GM23338 (cell line): ENCODE measurements at regions not wholly inside any gene's neighbourhood (a gene's known extent, or its start where the extent isn't known, plus 50 kb on each side); places are given as distances from the start of the nearest gene placed in this dataset.

Experiments used
- ATAC-seq: fragments of 200-7000 bp; cut with Tn5 transposase; 3 replicates; pipeline ENCODE4 v1.9.1; 2020
- DNase-seq: peaks from one replicate; pipeline ENCODE4 v3.0.0-alpha.2; 2015; ENCODE audit warnings: low spot score
- H2AFZ ChIP-seq: fragments of 200-600 bp; sonication (generic); 2 replicates; pipeline ENCODE4 v1.8.0; 2016; ENCODE audit warnings: antibody characterized with exemption, mild to moderate bottlenecking, moderate library complexity
- H3F3A ChIP-seq: fragments of 200-600 bp; sonication (generic); replicated peaks from 2 replicates; pipeline ENCODE4 v1.8.0; 2017; ENCODE audit warnings: antibody characterized with exemption, mixed run types, low read depth
- H3K27ac ChIP-seq: fragments of 200-600 bp; sonication (generic); 2 replicates; pipeline ENCODE4 v1.6.1; 2016; ENCODE audit warnings: low read depth
- H3K27me3 ChIP-seq: fragments of 200-600 bp; sonication (generic); 2 replicates; pipeline ENCODE4 v1.8.0; 2016; ENCODE audit warnings: mild to moderate bottlenecking, mixed run types, moderate library complexity; ENCODE audit not compliant: insufficient read depth
- H3K36me3 ChIP-seq: fragments of 200-600 bp; sonication (generic); 2 replicates; pipeline ENCODE4 v1.8.0; 2016; ENCODE audit warnings: mild to moderate bottlenecking; ENCODE audit not compliant: insufficient read depth
- H3K4me1 ChIP-seq: fragments of 200-600 bp; sonication (generic); 2 replicates; pipeline ENCODE4 v1.8.0; 2016; ENCODE audit warnings: mild to moderate bottlenecking, moderate library complexity; ENCODE audit not compliant: insufficient read depth
- H3K4me2 ChIP-seq: fragments of 200-600 bp; sonication (generic); 2 replicates; pipeline ENCODE4 v1.7.1; 2017; ENCODE audit warnings: mixed run types
- H3K4me3 ChIP-seq: fragments of 200-600 bp; sonication (generic); 2 replicates; pipeline ENCODE4 v1.6.1; 2016; ENCODE audit warnings: mixed run types
- H3K79me2 ChIP-seq: fragments of 200-600 bp; sonication (generic); replicated peaks from 2 replicates; pipeline ENCODE4 v1.8.0; 2017; ENCODE audit warnings: mild to moderate bottlenecking; ENCODE audit not compliant: insufficient read depth
- H3K9me2 ChIP-seq: fragments of 200-600 bp; sonication (generic); 2 replicates; pipeline ENCODE4 v1.8.0; 2017; ENCODE audit not compliant: insufficient read depth
- H4K20me1 ChIP-seq: fragments of 200-600 bp; sonication (generic); replicated peaks from 2 replicates; pipeline ENCODE4 v1.8.0; 2017; ENCODE audit warnings: mild to moderate bottlenecking; ENCODE audit not compliant: insufficient read depth
- H3K27ac Mint-ChIP-seq: 2 replicates; pipeline ENCODE4 v1.8.0; 2020; ENCODE audit warnings: inconsistent platforms, mild to moderate bottlenecking, moderate library complexity, mixed read lengths
- H3K27me3 Mint-ChIP-seq: 3 replicates; pipeline ENCODE4 v1.8.0; 2022; ENCODE audit warnings: low read depth, mild to moderate bottlenecking, moderate library complexity, mixed read lengths, inconsistent platforms; ENCODE audit not compliant: insufficient read depth, poor library complexity
- H3K36me3 Mint-ChIP-seq: 3 replicates; pipeline ENCODE4 v1.8.0; 2021; ENCODE audit warnings: low read depth, mild to moderate bottlenecking, inconsistent platforms, moderate library complexity, mixed read lengths
- H3K4me1 Mint-ChIP-seq: 3 replicates; pipeline ENCODE4 v1.8.0; 2020; ENCODE audit warnings: mild to moderate bottlenecking, inconsistent platforms, mixed read lengths
- H3K4me3 Mint-ChIP-seq: 3 replicates; pipeline ENCODE4 v1.8.0; 2021; ENCODE audit warnings: moderate library complexity, mild to moderate bottlenecking, inconsistent platforms, mixed read lengths
- H3K9me3 Mint-ChIP-seq: 3 replicates; pipeline ENCODE4 v1.8.0; 2020; ENCODE audit warnings: moderate library complexity, mild to moderate bottlenecking, inconsistent platforms, mixed read lengths
- CREB1 ChIP-seq: fragments of 250-450 bp; sonication (Bioruptor Pico); IDR thresholded peaks from 2 replicates; pipeline ENCODE4 v1.5.0; 2020; ENCODE audit warnings: low read depth, mild to moderate bottlenecking, moderate library complexity
- EZH2 ChIP-seq: fragments of 200-600 bp; sonication (generic); IDR thresholded peaks from one replicate; pipeline ENCODE4 v1.8.0; 2017; ENCODE audit warnings: antibody characterized with exemption, mild to moderate bottlenecking, low read depth; ENCODE audit not compliant: unreplicated experiment
- EZH2phosphoT487 ChIP-seq: fragments of 200-600 bp; sonication (generic); IDR thresholded peaks from one replicate; pipeline ENCODE4 v1.8.1; 2018; ENCODE audit warnings: antibody characterized with exemption; ENCODE audit not compliant: unreplicated experiment
- JUNB ChIP-seq: IDR thresholded peaks from one replicate; pipeline ENCODE4 v1.6.1; 2016; ENCODE audit warnings: antibody characterized with exemption; ENCODE audit not compliant: unreplicated experiment
- NANOG ChIP-seq: IDR thresholded peaks from 2 replicates; pipeline ENCODE4 v1.6.1; 2016; ENCODE audit warnings: antibody characterized with exemption, borderline replicate concordance
- POLR2AphosphoS5 ChIP-seq: IDR thresholded peaks from 2 replicates; pipeline ENCODE4 v1.6.1; 2016; ENCODE audit warnings: antibody characterized with exemption, low read depth
- ZNF114 ChIP-seq: fragments of 250-450 bp; sonication (Bioruptor Pico); IDR thresholded peaks from 2 replicates; pipeline ENCODE4 v1.5.0; 2020; ENCODE audit warnings: mild to moderate bottlenecking, moderate library complexity
- TF ChIP-seq, protein P1 (sequence below): IDR thresholded peaks from 2 replicates; pipeline ENCODE4 v1.6.1; 2016; ENCODE audit warnings: antibody characterized with exemption
- TF ChIP-seq, protein P2 (sequence below), 2 experiments: fragments of 200-600 bp in 1 of 2; sonication (generic) in 1 of 2; conservative IDR thresholded peaks; 2 replicates each; pipeline versions ENCODE4 v1.5.1 to v1.6.1; 2016 to 2017; ENCODE audit warnings: antibody characterized with exemption in 2 of 2, low read depth in 2 of 2, mild to moderate bottlenecking in 2 of 2, moderate library complexity in 1 of 2
- TF ChIP-seq, protein P3 (sequence below): IDR thresholded peaks from one replicate; pipeline ENCODE4 v1.6.1; 2018; ENCODE audit warnings: antibody characterized with exemption; ENCODE audit not compliant: unreplicated experiment
- TF ChIP-seq, protein P4 (sequence below): fragments of 250-450 bp; sonication (Bioruptor Pico); IDR thresholded peaks from 2 replicates; pipeline ENCODE4 v1.5.0; 2020; ENCODE audit warnings: mild to moderate bottlenecking, moderate library complexity

DNA sequence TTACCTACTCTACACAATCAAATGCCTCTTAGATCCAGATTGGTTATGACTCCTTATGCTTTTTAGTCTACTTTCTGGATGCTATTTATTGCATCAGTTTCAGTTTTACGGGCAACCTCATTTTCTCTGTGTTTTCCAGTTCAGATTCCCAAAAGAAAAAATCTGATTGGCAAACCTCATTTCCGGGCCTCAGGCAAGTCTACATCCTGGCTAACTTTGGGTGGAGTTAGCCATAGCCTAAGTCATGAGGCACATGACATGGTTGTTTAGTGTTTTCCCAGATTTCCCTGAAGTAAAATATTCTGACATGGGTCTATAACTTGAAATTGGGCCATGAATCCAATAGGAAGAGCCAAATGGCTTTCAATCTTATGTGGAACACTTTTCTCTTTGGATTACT is 339.7 kb downstream of the NUAK1 start:
- H3K27me3 ChIP-seq = no peaks in the 10 kb centered on the region
- no peak overlapping the region for H2AFZ ChIP-seq
- Mint-ChIP-seq H3K9me3 (no peaks in the 10 kb centered on the region), H3K36me3 (no peaks in the 10 kb centered on the region), H3K27me3 (no peaks in the 10 kb centered on the region), H3K4me3 (no peak overlapping the region), H3K4me1 (no peaks in the 10 kb centered on the region), H3K27ac (no peak overlapping the region)
- no peaks in the 10 kb centered on the region for H3K79me2 ChIP-seq
- H4K20me1 ChIP-seq = no peaks in the 10 kb centered on the region
- TF ChIP-seq EZH2phosphoT487 (no peak), EZH2 (no peak), CREB1 (CRISPR knock-in tag) (no peak), JUNB (no peak), POLR2AphosphoS5 (no peak), NANOG (no peak), ZNF114 (no peak)
- TF ChIP-seq, protein P1, sequence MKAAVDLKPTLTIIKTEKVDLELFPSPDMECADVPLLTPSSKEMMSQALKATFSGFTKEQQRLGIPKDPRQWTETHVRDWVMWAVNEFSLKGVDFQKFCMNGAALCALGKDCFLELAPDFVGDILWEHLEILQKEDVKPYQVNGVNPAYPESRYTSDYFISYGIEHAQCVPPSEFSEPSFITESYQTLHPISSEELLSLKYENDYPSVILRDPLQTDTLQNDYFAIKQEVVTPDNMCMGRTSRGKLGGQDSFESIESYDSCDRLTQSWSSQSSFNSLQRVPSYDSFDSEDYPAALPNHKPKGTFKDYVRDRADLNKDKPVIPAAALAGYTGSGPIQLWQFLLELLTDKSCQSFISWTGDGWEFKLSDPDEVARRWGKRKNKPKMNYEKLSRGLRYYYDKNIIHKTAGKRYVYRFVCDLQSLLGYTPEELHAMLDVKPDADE = no peak
- TF ChIP-seq, protein P2, sequence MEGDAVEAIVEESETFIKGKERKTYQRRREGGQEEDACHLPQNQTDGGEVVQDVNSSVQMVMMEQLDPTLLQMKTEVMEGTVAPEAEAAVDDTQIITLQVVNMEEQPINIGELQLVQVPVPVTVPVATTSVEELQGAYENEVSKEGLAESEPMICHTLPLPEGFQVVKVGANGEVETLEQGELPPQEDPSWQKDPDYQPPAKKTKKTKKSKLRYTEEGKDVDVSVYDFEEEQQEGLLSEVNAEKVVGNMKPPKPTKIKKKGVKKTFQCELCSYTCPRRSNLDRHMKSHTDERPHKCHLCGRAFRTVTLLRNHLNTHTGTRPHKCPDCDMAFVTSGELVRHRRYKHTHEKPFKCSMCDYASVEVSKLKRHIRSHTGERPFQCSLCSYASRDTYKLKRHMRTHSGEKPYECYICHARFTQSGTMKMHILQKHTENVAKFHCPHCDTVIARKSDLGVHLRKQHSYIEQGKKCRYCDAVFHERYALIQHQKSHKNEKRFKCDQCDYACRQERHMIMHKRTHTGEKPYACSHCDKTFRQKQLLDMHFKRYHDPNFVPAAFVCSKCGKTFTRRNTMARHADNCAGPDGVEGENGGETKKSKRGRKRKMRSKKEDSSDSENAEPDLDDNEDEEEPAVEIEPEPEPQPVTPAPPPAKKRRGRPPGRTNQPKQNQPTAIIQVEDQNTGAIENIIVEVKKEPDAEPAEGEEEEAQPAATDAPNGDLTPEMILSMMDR (conservative IDR thresholded peaks at IDR 0.05; ENCODE audit: low read depth in 2 of 2) = no peak
- TF ChIP-seq, protein P3, sequence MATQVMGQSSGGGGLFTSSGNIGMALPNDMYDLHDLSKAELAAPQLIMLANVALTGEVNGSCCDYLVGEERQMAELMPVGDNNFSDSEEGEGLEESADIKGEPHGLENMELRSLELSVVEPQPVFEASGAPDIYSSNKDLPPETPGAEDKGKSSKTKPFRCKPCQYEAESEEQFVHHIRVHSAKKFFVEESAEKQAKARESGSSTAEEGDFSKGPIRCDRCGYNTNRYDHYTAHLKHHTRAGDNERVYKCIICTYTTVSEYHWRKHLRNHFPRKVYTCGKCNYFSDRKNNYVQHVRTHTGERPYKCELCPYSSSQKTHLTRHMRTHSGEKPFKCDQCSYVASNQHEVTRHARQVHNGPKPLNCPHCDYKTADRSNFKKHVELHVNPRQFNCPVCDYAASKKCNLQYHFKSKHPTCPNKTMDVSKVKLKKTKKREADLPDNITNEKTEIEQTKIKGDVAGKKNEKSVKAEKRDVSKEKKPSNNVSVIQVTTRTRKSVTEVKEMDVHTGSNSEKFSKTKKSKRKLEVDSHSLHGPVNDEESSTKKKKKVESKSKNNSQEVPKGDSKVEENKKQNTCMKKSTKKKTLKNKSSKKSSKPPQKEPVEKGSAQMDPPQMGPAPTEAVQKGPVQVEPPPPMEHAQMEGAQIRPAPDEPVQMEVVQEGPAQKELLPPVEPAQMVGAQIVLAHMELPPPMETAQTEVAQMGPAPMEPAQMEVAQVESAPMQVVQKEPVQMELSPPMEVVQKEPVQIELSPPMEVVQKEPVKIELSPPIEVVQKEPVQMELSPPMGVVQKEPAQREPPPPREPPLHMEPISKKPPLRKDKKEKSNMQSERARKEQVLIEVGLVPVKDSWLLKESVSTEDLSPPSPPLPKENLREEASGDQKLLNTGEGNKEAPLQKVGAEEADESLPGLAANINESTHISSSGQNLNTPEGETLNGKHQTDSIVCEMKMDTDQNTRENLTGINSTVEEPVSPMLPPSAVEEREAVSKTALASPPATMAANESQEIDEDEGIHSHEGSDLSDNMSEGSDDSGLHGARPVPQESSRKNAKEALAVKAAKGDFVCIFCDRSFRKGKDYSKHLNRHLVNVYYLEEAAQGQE = no peak
- TF ChIP-seq, protein P4, sequence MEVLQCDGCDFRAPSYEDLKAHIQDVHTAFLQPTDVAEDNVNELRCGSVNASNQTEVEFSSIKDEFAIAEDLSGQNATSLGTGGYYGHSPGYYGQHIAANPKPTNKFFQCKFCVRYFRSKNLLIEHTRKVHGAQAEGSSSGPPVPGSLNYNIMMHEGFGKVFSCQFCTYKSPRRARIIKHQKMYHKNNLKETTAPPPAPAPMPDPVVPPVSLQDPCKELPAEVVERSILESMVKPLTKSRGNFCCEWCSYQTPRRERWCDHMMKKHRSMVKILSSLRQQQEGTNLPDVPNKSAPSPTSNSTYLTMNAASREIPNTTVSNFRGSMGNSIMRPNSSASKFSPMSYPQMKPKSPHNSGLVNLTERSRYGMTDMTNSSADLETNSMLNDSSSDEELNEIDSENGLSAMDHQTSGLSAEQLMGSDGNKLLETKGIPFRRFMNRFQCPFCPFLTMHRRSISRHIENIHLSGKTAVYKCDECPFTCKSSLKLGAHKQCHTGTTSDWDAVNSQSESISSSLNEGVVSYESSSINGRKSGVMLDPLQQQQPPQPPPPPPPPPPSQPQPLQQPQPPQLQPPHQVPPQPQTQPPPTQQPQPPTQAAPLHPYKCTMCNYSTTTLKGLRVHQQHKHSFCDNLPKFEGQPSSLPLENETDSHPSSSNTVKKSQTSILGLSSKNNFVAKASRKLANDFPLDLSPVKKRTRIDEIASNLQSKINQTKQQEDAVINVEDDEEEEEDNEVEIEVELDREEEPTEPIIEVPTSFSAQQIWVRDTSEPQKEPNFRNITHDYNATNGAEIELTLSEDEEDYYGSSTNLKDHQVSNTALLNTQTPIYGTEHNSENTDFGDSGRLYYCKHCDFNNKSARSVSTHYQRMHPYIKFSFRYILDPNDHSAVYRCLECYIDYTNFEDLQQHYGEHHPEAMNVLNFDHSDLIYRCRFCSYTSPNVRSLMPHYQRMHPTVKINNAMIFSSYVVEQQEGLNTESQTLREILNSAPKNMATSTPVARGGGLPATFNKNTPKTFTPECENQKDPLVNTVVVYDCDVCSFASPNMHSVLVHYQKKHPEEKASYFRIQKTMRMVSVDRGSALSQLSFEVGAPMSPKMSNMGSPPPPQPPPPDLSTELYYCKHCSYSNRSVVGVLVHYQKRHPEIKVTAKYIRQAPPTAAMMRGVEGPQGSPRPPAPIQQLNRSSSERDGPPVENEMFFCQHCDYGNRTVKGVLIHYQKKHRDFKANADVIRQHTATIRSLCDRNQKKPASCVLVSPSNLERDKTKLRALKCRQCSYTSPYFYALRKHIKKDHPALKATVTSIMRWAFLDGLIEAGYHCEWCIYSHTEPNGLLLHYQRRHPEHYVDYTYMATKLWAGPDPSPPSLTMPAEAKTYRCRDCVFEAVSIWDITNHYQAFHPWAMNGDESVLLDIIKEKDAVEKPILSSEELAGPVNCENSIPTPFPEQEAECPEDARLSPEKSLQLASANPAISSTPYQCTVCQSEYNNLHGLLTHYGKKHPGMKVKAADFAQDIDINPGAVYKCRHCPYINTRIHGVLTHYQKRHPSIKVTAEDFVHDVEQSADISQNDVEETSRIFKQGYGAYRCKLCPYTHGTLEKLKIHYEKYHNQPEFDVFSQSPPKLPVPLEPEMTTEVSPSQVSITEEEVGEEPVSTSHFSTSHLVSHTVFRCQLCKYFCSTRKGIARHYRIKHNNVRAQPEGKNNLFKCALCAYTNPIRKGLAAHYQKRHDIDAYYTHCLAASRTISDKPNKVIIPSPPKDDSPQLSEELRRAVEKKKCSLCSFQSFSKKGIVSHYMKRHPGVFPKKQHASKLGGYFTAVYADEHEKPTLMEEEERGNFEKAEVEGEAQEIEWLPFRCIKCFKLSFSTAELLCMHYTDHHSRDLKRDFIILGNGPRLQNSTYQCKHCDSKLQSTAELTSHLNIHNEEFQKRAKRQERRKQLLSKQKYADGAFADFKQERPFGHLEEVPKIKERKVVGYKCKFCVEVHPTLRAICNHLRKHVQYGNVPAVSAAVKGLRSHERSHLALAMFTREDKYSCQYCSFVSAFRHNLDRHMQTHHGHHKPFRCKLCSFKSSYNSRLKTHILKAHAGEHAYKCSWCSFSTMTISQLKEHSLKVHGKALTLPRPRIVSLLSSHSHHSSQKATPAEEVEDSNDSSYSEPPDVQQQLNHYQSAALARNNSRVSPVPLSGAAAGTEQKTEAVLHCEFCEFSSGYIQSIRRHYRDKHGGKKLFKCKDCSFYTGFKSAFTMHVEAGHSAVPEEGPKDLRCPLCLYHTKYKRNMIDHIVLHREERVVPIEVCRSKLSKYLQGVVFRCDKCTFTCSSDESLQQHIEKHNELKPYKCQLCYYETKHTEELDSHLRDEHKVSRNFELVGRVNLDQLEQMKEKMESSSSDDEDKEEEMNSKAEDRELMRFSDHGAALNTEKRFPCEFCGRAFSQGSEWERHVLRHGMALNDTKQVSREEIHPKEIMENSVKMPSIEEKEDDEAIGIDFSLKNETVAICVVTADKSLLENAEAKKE (CRISPR knock-in tag) = no peak
- DNase-seq = no peak
- H3K36me3 ChIP-seq = no peaks in the 10 kb centered on the region
- peaks cover 25% of the 10 kb centered on the region for H3K9me2 ChIP-seq
- H3K27ac ChIP-seq = no peak overlapping the region
- no peak for ATAC-seq
- H3K4me2 ChIP-seq = no peak overlapping the region
- H3F3A ChIP-seq = no peaks in the 10 kb centered on the region
- no peaks in the 10 kb centered on the region for H3K4me1 ChIP-seq
- no peak overlapping the region for H3K4me3 ChIP-seq
